ENCODE measurements at regions not wholly inside any gene's neighbourhood (a gene's known extent, or its start where the extent isn't known, plus 50 kb on each side); places are given as distances from the start of the nearest gene placed in this dataset.
"Not testable (repeated sequence)": the region's sequence is repeated elsewhere in the genome, so short reads cannot be mapped to it uniquely, and the experiment has no call there.

- DNase-seq (ENCODE audit: low read depth) = not testable (repeated sequence)
Observed at GRCh38 chr15:21357056-21357455, 83.2 kb downstream of the POTEB3 start.

- DNase-seq (ENCODE audit: low read depth) = not testable (repeated sequence)
Observed at GRCh38 chr15:21355944-21356343, 84.4 kb downstream of the POTEB3 start.

- DNase-seq (ENCODE audit: low read depth) = not testable (repeated sequence)
Observed at GRCh38 chr15:21354597-21354996, 85.7 kb downstream of the POTEB3 start.

- not testable (repeated sequence) for DNase-seq (ENCODE audit: low read depth)
Observed at GRCh38 chr15:21352670-21353318, 87.5 kb downstream of the POTEB3 start.

GRCh38 chr15:21344960-21345359 is 95.3 kb downstream of the POTEB3 start:
- not testable (repeated sequence) for DNase-seq (ENCODE audit: low read depth)

GRCh38 chr15:21344500-21344899 is 95.8 kb downstream of the POTEB3 start:
- not testable (repeated sequence) for DNase-seq (ENCODE audit: low read depth)

- DNase-seq (ENCODE audit: low read depth) = not testable (repeated sequence)
Observed at GRCh38 chr15:21337028-21337427, 103.3 kb downstream of the POTEB3 start.

GRCh38 chr15:21324720-21325460 is 115.4 kb downstream of the POTEB3 start:
- DNase-seq (ENCODE audit: low read depth) = peak; percentile 41

GRCh38 chr15:21284353-21284752 is 155.9 kb downstream of the POTEB3 start:
- not testable (repeated sequence) for DNase-seq (ENCODE audit: low read depth)

GRCh38 chr15:21283210-21283609 is 157.1 kb downstream of the POTEB3 start:
- DNase-seq (ENCODE audit: low read depth) = not testable (repeated sequence)

GRCh38 chr15:21280272-21280671 is 160.0 kb downstream of the POTEB3 start:
- not testable (repeated sequence) for DNase-seq (ENCODE audit: low read depth)

GRCh38 chr15:21272176-21272982 is 167.9 kb downstream of the POTEB3 start:
- DNase-seq (ENCODE audit: low read depth) = not testable (repeated sequence)

GRCh38 chr15:21271566-21271965 is 168.7 kb downstream of the POTEB3 start:
- no peak for DNase-seq (ENCODE audit: low read depth)

- no peak for DNase-seq (ENCODE audit: low read depth)
Observed at GRCh38 chr15:21270474-21270873, 169.8 kb downstream of the POTEB3 start.

- not testable (repeated sequence) for DNase-seq (ENCODE audit: low read depth)
Observed at GRCh38 chr15:21269673-21270072, 170.6 kb downstream of the POTEB3 start.

GRCh38 chr15:21269121-21269520 is 171.2 kb downstream of the POTEB3 start:
- no peak for DNase-seq (ENCODE audit: low read depth)

GRCh38 chr15:21268436-21268940 is 171.8 kb downstream of the POTEB3 start:
- no peak for DNase-seq (ENCODE audit: low read depth)

GRCh38 chr15:21267671-21268395 is 172.5 kb downstream of the POTEB3 start:
- DNase-seq (ENCODE audit: low read depth) = no peak

GRCh38 chr15:21267226-21267625 is 173.1 kb downstream of the POTEB3 start:
- DNase-seq (ENCODE audit: low read depth) = no peak

GRCh38 chr15:21265628-21266027 is 174.7 kb downstream of the POTEB3 start:
- not testable (repeated sequence) for DNase-seq (ENCODE audit: low read depth)

- no peak for DNase-seq (ENCODE audit: low read depth)
Observed at GRCh38 chr15:21262851-21263425, 177.4 kb downstream of the POTEB3 start.

Measured in activated T-cell treated with anti-CD3 and anti-CD28 coated beads for 24 hours (primary cell).